CD4-positive, alpha-beta T cell treated with Interleukin-15 for 1 hour (primary cell): ENCODE measurements at regions not wholly inside any gene's neighbourhood (a gene's known extent, or its start where the extent isn't known, plus 50 kb on each side); places are given as distances from the start of the nearest gene placed in this dataset.

Experiments
- DNase-seq: peaks from one replicate; pipeline ENCODE4 v3.0.0-alpha.2; 2020

- no peak for DNase-seq
These were observed 99.4 kb downstream of the ADSS2 start for GRCh38 chr1:244352156-244352830.

- peak; percentile 72 for DNase-seq
These were observed 98.1 kb downstream of the ADSS2 start for GRCh38 chr1:244353551-244354091.

- DNase-seq = no peak
These were observed 96.9 kb downstream of the ADSS2 start for GRCh38 chr1:244354810-244355278.

- no peak for DNase-seq
These were observed 95.3 kb downstream of the ADSS2 start for GRCh38 chr1:244356376-244356775.
